GM12878 (cell line): ENCODE measurements at regions not wholly inside any gene's neighbourhood (a gene's known extent, or its start where the extent isn't known, plus 50 kb on each side); places are given as distances from the start of the nearest gene placed in this dataset.
"Not testable (repeated sequence)": the region's sequence is repeated elsewhere in the genome, so short reads cannot be mapped to it uniquely, and the experiment has no call there.

Experiments
- ATAC-seq: fragments of 200-7000 bp; cut with Tn5 transposase; 3 replicates; pipeline ENCODE4 v1.9.1; 2020; ENCODE audit warnings: mild to moderate bottlenecking, moderate library complexity
- BruUV-seq: library from RNA; stranded (reverse); fragments of 400-500 nt; replicated peaks from 2 replicates; lab custom pipeline; 2021; lab: Mats Ljungman, UMichigan
- CTCF ChIA-PET: fragments of 300-600 bp; sonication (Branson Sonifier 250); formaldehyde crosslinking; extraction: SDS; loops from one replicate; lab custom pipeline; 2021; ENCODE audit warnings: inconsistent platforms; lab: Yijun Ruan, JAX
- POLR2A ChIA-PET: fragments of 350-600 bp; formaldehyde crosslinking; extraction: SDS; loops from one replicate; lab custom pipeline; 2021; ENCODE audit warnings: inconsistent platforms; lab: Charles Lee
- RAD21 ChIA-PET: fragments of 300-600 bp; sonication (Branson Sonifier 250); formaldehyde crosslinking; loops from one replicate; lab custom pipeline; 2023; ENCODE audit warnings: antibody characterized with exemption; ENCODE audit not compliant: unreplicated experiment; lab: Charles Lee
- SMC1A ChIA-PET: fragments of 300-600 bp; sonication (Branson Sonifier 250); formaldehyde crosslinking; loops from one replicate; lab custom pipeline; 2023; ENCODE audit not compliant: unreplicated experiment, uncharacterized antibody; lab: Charles Lee
- DNase-seq: peaks from one replicate; pipeline ENCODE4 v3.0.0-alpha.2; 2011; ENCODE audit warnings: low read depth, low spot score
- FAIRE-seq: peaks from 3 replicates; lab custom pipeline; 2011; peaks lifted over from hg19 to GRCh38; lab: Jason Lieb, UNC
- H2AFZ ChIP-seq: 2 replicates; pipeline ENCODE4 v1.6.0; 2011; ENCODE audit warnings: low read depth, low read length, control low read depth; ENCODE audit not compliant: control insufficient read depth
- H3K27ac ChIP-seq: 2 replicates; pipeline ENCODE4 v1.5.1; 2011; ENCODE audit warnings: control low read depth; ENCODE audit not compliant: control insufficient read depth, insufficient read depth
- H3K27me3 ChIP-seq, 2 experiments: replicated peaks in 1 of 2; 2 replicates each; pipeline versions ENCODE4 v1.6.0 to v1.6.1; 2011; ENCODE audit warnings: low read length in 1 of 2; ENCODE audit not compliant: control insufficient read depth in 2 of 2, insufficient read depth in 2 of 2
- H3K36me3 ChIP-seq, 2 experiments: 2 replicates each; pipeline ENCODE4 v1.5.1; 2011; ENCODE audit warnings: low read length in 1 of 2; ENCODE audit not compliant: control insufficient read depth in 2 of 2, insufficient read depth in 2 of 2
- H3K4me1 ChIP-seq: 2 replicates; pipeline ENCODE4 v1.6.1; 2011; ENCODE audit warnings: mild to moderate bottlenecking, low read length, moderate library complexity, mixed read lengths; ENCODE audit not compliant: control insufficient read depth, insufficient read depth
- H3K4me2 ChIP-seq: 2 replicates; pipeline ENCODE4 v1.6.0; 2011; ENCODE audit warnings: control low read depth; ENCODE audit not compliant: control insufficient read depth, insufficient read depth
- H3K4me3 ChIP-seq: fragments of 200-600 bp; sonication (generic); 2 replicates; pipeline ENCODE4 v1.5.1; 2016
- H3K79me2 ChIP-seq: 2 replicates; pipeline ENCODE4 v1.6.0; 2011; ENCODE audit warnings: low read length; ENCODE audit not compliant: control insufficient read depth, insufficient read depth
- H3K9ac ChIP-seq: 2 replicates; pipeline ENCODE4 v1.8.0; 2011; ENCODE audit warnings: low read length, control low read depth, mixed read lengths; ENCODE audit not compliant: control insufficient read depth, insufficient read depth
- H3K9me3 ChIP-seq: replicated peaks from 3 replicates; pipeline ENCODE4 v1.5.1; 2011; ENCODE audit warnings: mild to moderate bottlenecking, low read length; ENCODE audit not compliant: control insufficient read depth, insufficient read depth
- H4K20me1 ChIP-seq: 2 replicates; pipeline ENCODE4 v1.6.0; 2011; ENCODE audit not compliant: control insufficient read depth, insufficient read depth
- CBFB ChIP-seq: IDR thresholded peaks from 2 replicates; pipeline ENCODE4 v1.6.1; 2016; ENCODE audit warnings: antibody characterized with exemption, low read depth
- CEBPB ChIP-seq, 2 experiments: fragments of 150-350 bp in 1 of 2; IDR thresholded peaks; 2 replicates each; pipeline ENCODE4 v1.6.1; 2012 to 2014; ENCODE audit warnings: low read depth in 2 of 2, low read length in 2 of 2, borderline replicate concordance in 1 of 2, inconsistent platforms in 1 of 2
- CTCF ChIP-seq, 3 experiments: IDR thresholded peaks in 2 of 3; conservative IDR thresholded peaks in 1 of 3; 2 replicates each; pipeline ENCODE4 v1.5.1; 2011; ENCODE audit warnings: low read depth in 3 of 3, low read length in 3 of 3, mild to moderate bottlenecking in 3 of 3, control low read depth in 2 of 3, moderate library complexity in 2 of 3, inconsistent platforms in 1 of 3, mixed read lengths in 1 of 3; ENCODE audit not compliant: control insufficient read depth in 2 of 3, insufficient read depth in 1 of 3; ENCODE audit errors: extremely low read depth in 1 of 3
- ESRRA ChIP-seq: IDR thresholded peaks from 2 replicates; pipeline ENCODE4 v1.6.1; 2012; ENCODE audit warnings: mild to moderate bottlenecking, low read length, improper control_type of control experiment
- ETV6 ChIP-seq, 2 experiments: fragments of 450-650 bp in 1 of 2; IDR thresholded peaks in 1 of 2; conservative IDR thresholded peaks in 1 of 2; 2 replicates each; pipeline ENCODE4 v1.6.1; 2014; ENCODE audit warnings: antibody characterized with exemption in 1 of 2, borderline replicate concordance in 1 of 2, low read depth in 1 of 2, mild to moderate bottlenecking in 1 of 2, moderate library complexity in 1 of 2
- HDGF ChIP-seq: fragments of 450-650 bp; IDR thresholded peaks from 2 replicates; pipeline ENCODE4 v1.6.1; 2016; ENCODE audit warnings: antibody characterized with exemption
- MYB ChIP-seq: fragments of 150-350 bp; IDR thresholded peaks from 2 replicates; pipeline ENCODE4 v1.6.1; 2014; ENCODE audit warnings: mild to moderate bottlenecking, low read depth, low read length, borderline replicate concordance
- NFXL1 ChIP-seq: fragments of 450-650 bp; IDR thresholded peaks from 2 replicates; pipeline ENCODE4 v1.6.1; 2017; ENCODE audit warnings: antibody characterized with exemption, mild to moderate bottlenecking, borderline replicate concordance
- SMARCA5 ChIP-seq: fragments of 450-650 bp; IDR thresholded peaks from 2 replicates; pipeline ENCODE4 v1.6.1; 2017; ENCODE audit warnings: mild to moderate bottlenecking
- SRF ChIP-seq, 2 experiments: IDR thresholded peaks; 2 replicates each; pipeline ENCODE4 v1.6.1; 2011; ENCODE audit warnings: low read depth in 2 of 2, low read length in 2 of 2, mild to moderate bottlenecking in 1 of 2, moderate library complexity in 1 of 2
- USF1 ChIP-seq: IDR thresholded peaks from 2 replicates; pipeline ENCODE4 v1.6.1; 2011; ENCODE audit warnings: borderline replicate concordance, low read depth, mild to moderate bottlenecking, moderate library complexity, mixed read lengths, low read length; ENCODE audit not compliant: insufficient read depth; ENCODE audit errors: extremely low read length
- WGBS: methylation state at CpG from one replicate; pipeline ENCODE4 v1.1.6; 2016; ENCODE audit warnings: low lambda C conversion rate; ENCODE audit not compliant: insufficient replicate concordance, insufficient coverage; ENCODE audit errors: missing lambda C conversion rate; 5-methylcytosine and 5-hydroxymethylcytosine counted together
- in situ Hi-C: fragments of 300-500 bp; cut with MboI; formaldehyde crosslinking; loops from 9 replicates; pipeline ENCODE4 v1.14.3; 2018; ENCODE audit warnings: mixed read lengths
- intact Hi-C: fragments of 100-400 bp; cut with micrococcal nuclease; formaldehyde crosslinking; loops from one replicate; pipeline ENCODE4 v1.14.2; 2022; ENCODE audit not compliant: unreplicated experiment
- TF ChIP-seq, protein P1 (sequence below): fragments of 450-650 bp; IDR thresholded peaks from 2 replicates; pipeline ENCODE4 v1.6.1; 2014; ENCODE audit warnings: mild to moderate bottlenecking

DNA sequence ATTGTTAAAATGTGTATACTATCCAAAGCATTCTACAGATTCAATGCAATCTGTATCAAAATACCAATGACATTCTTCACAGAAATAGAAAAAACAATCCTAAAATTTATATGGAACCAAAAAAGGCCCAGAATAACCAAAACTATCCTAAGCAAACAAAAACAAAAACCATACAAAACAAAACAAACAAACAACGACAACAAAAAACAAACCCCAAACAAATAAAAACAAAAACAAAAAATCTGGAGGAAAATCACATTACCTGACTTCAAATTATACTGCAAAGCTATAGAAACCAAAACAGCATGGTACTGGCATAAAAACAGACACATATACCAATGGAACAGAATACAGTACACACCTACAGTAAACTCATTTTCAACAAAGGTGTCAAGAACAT is 98.0 kb downstream of the TTC6 start:
- H3K27ac ChIP-seq, H3K4me3 ChIP-seq, H3K79me2 ChIP-seq, intact Hi-C loops, ATAC-seq, H3K4me2 ChIP-seq, H3K9me3 ChIP-seq, RAD21 ChIA-PET, BruUV-seq, POLR2A ChIA-PET, SMC1A ChIA-PET, H4K20me1 ChIP-seq, in situ Hi-C loops, H2AFZ ChIP-seq, FAIRE-seq, H3K9ac ChIP-seq, DNase-seq, H3K27me3 ChIP-seq, H3K36me3 ChIP-seq, H3K4me1 ChIP-seq: not testable (repeated sequence)
- WGBS: 0% methylated on average over 1 of the region's 1 CpG
- CTCF ChIA-PET: interaction anchor here (0.6 kb wide), 1 partner anchor 46 kb away, joined by 4 read pairs; no protein-coding TSS in a partner anchor

- ChIA-PET POLR2A (no interaction called here), RAD21 (no interaction called here), SMC1A (no interaction called here), CTCF (no interaction called here)
- H3K27ac ChIP-seq: no peak overlapping the region
- 0% methylated on average over 1 of the region's 1 CpG for WGBS
- no peak overlapping the region for H3K4me2 ChIP-seq
- no peak overlapping the region for H3K4me3 ChIP-seq
- intact Hi-C loops (no loop called here), in situ Hi-C loops (no loop called here)
- no TSS peak for BruUV-seq
- FAIRE-seq (no peak), ATAC-seq (no peak), DNase-seq (no peak)
- H3K9ac ChIP-seq: no peak overlapping the region
- no peaks in the 10 kb centered on the region for H3K9me3 ChIP-seq
- H3K27me3 ChIP-seq: no peaks in the 10 kb centered on the region
- no peaks in the 10 kb centered on the region for H3K79me2 ChIP-seq
- no peaks in the 10 kb centered on the region for H3K36me3 ChIP-seq
- TF ChIP-seq ESRRA (no peak), USF1 (no peak), NFXL1 (no peak), MYB (no peak), SMARCA5 (no peak), ETV6 (conservative IDR thresholded peaks at IDR 0.05 in 1 of 2, IDR thresholded peaks at IDR 0.05 in 1 of 2; ENCODE audit: borderline replicate concordance in 1 of 2, low read depth in 1 of 2) (no peak), CEBPB (IDR thresholded peaks at IDR 0.05; ENCODE audit: borderline replicate concordance in 1 of 2, low read depth in 2 of 2, low read length in 2 of 2) (no peak), CTCF (IDR thresholded peaks at IDR 0.05 in 2 of 3, conservative IDR thresholded peaks at IDR 0.05 in 1 of 3; ENCODE audit: control insufficient read depth in 2 of 3, extremely low read depth in 1 of 3, insufficient read depth in 1 of 3, low read depth in 3 of 3, low read length in 3 of 3) (no peak), CBFB (no peak), HDGF (no peak), SRF (IDR thresholded peaks at IDR 0.05; ENCODE audit: low read depth in 2 of 2, low read length in 2 of 2) (no peak)
- TF ChIP-seq, protein P1, sequence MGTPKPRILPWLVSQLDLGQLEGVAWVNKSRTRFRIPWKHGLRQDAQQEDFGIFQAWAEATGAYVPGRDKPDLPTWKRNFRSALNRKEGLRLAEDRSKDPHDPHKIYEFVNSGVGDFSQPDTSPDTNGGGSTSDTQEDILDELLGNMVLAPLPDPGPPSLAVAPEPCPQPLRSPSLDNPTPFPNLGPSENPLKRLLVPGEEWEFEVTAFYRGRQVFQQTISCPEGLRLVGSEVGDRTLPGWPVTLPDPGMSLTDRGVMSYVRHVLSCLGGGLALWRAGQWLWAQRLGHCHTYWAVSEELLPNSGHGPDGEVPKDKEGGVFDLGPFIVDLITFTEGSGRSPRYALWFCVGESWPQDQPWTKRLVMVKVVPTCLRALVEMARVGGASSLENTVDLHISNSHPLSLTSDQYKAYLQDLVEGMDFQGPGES: no peak
- no peaks in the 10 kb centered on the region for H3K4me1 ChIP-seq
- H4K20me1 ChIP-seq: no peaks in the 10 kb centered on the region
- H2AFZ ChIP-seq: no peak overlapping the region
These were observed 100.4 kb downstream of the TTC6 start for GRCh38 chr14:37695866-37696265.
